AG09319 (cell line): ENCODE measurements at regions not wholly inside any gene's neighbourhood (a gene's known extent, or its start where the extent isn't known, plus 50 kb on each side); places are given as distances from the start of the nearest gene placed in this dataset.

Experiments
- DNase-seq: peaks from one replicate; pipeline ENCODE4 v3.0.0-alpha.2; 2010; ENCODE audit warnings: low read depth; ENCODE audit errors: extremely low read depth
- TF ChIP-seq, protein P1 (sequence below): IDR thresholded peaks from 2 replicates; pipeline ENCODE4 v1.5.1; 2011; ENCODE audit warnings: low read depth, mild to moderate bottlenecking, inconsistent platforms, low read length, moderate library complexity

DNA sequence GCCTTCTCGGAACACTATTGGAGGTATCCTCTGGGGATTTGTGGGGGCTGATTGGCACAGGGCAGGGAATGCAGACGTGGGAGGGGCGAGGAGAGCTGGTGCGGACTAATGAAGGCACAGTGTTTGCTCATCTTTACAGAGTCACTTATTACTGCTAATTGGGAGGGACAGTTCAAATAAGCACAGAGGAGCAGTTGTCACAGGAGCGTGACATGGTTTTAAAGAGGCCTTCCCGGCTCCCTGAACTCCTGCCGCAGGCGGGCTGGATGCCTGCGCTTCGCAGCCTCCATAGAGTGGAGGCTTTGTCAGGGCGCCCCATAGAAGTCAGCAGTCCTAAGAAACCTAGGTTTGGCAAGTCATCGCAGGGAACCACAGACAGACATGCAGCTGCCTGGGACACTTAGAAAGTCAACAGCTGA is 149.6 kb downstream of the LINC00237 start:
- TF ChIP-seq, protein P1, sequence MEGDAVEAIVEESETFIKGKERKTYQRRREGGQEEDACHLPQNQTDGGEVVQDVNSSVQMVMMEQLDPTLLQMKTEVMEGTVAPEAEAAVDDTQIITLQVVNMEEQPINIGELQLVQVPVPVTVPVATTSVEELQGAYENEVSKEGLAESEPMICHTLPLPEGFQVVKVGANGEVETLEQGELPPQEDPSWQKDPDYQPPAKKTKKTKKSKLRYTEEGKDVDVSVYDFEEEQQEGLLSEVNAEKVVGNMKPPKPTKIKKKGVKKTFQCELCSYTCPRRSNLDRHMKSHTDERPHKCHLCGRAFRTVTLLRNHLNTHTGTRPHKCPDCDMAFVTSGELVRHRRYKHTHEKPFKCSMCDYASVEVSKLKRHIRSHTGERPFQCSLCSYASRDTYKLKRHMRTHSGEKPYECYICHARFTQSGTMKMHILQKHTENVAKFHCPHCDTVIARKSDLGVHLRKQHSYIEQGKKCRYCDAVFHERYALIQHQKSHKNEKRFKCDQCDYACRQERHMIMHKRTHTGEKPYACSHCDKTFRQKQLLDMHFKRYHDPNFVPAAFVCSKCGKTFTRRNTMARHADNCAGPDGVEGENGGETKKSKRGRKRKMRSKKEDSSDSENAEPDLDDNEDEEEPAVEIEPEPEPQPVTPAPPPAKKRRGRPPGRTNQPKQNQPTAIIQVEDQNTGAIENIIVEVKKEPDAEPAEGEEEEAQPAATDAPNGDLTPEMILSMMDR = no peak

DNA sequence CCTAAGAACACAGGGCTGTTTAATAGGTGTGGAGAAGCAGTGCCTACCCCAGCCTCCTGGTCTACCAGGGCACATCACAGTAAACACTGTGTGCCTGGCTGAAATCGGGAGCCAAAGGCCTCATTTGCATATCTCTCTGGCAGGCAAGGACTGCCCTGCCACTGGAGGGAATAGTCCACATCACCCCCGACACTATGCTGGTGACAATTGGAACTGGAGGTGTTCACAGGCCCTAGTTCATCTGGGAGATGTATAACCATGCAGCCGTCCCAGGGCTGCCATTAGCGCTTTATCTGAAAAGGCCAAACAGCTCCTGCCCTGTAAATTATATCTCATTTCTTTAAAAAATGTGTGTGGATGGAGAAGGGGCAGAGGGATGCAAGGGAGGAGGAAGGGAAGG is 150.3 kb downstream of the LINC00237 start:
- TF ChIP-seq, protein P1 = no peak
- DNase-seq = no peak

More for the DNA sequence above, 149.6 kb downstream of the LINC00237 start:
- DNase-seq = no peak

DNA sequence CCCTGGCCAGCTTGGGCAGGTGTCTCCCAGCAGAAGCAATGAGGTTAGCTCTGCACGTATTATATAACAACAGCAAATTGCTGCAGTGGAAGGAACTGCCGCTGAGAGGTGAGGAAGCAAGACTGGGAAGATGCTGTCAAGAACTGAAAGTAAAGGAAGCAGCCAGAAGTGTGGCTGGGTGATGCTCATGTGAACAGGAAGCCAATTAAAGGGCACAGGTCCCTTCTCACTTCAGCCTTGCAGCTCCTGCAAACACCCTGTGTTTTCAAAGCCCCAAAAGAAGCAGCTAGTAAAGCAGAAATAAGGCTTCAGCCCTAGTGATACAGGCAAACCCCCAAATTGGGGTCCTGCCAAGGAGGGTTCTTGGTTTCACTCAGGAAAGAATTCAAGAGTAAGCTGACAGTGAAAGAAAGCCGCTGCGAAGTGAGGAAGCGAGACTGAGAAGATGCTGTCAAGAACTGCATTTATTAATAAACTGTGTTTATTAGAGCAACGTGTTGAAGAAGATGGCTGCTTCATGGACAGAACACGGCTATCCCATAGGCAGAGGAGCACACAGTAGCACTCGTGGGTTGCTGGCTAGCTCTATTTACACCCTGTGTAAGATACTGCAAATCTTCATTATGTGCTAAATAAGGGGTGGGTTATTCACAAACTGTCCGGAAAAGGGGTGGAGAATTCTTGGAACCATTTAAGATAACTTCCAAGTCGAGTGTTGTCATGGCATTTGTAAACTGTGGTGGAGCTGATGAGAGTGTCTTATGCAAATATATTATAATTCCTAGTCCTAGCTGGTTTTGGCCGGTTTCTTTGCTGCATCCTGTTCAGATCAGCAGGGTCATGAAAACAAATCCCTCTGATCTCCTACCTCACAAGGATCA is 152.2 kb downstream of the LINC00237 start:
- DNase-seq = no peak
- TF ChIP-seq, protein P1 = no peak

DNA sequence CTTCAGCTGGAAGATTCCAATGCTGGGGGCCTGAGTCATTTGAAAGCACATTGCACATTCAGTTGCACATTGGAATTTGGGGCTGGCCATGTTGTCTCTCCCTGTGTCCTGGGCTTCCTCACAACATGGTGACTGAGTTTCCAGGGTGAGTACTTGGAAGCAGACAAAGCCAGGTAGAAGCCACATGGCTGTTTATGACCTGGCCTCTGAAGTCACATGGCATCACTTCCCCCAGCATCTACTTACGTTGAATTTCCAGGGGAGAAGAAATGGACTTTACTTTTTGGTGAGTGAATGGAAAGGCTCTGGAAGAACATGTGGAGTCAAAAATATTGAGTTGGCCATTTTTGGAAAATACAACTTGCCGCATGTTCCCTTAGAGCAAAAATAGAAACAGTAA is 155.5 kb downstream of the LINC00237 start:
- TF ChIP-seq, protein P1 = no peak
- DNase-seq = no peak

DNA sequence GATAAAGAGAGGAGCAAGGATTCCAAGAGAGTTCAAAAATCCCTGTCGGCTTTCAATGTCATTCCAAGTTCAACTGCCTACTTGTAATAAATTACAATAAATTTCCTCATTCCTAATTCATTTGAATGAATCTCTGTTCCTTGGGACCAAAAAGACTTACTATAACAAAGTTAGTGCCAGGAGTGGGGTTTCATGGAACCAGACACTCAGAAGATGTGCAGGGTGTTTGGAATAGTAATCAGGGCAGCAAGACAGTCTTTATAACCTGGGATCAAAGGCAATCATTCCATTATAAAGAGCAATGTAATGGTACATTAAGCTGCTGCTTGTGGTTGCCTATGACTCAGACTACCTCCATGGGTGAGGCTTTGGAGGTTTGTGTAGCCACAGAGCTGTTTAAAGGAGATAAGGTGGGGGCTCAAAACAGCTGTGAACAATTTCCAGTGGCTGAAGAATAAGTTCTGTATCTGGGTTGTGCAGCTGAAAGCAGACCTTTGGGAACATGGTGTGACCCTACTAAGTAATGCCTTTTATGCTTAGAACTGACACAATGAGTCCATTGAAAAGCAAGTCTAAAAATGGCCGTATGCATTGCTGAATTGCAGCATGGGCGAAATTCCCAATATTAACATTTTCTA is 159.9 kb downstream of the LINC00237 start:
- no peak for DNase-seq

DNA sequence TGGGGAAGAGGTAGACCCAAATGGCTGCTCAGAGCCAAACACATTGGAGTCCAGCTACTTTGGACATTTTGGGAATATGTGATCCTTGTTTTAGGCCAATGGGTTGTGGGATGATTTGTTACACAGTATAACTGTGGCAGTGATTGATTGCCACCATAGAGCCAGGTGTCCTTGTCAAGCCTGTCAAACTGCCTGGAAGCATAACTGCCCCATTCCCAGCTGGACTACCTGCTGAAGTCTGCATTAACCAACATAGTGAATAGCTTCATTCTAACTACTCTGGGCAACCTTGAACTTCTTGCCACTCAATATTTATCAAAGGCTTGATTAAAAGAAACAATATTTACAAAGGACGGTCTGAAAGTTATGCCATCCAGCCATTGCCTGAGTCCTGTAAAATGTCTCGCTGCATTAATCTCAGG is 164.7 kb downstream of the LINC00237 start:
- TF ChIP-seq, protein P1 = no peak
- no peak for DNase-seq

More for the DNA sequence above, 159.9 kb downstream of the LINC00237 start:
- TF ChIP-seq, protein P1 = no peak

DNA sequence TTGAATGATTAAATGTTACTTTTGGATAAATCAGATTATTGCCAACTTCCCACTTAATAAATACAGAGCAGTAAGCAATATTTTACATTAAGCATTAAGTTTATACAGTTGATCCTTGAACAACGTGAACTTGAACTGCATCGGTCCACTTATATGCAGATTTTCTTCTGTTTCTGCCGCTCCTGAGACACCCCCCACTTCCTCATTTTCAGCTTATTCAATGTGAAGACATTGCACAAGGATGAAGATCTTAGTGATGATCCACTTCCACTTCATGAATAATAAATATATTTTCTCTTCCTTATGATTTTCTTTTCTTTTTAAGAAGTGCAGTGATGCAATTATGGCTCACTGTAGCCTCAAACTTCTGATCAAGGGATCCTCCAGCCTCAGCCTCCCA is 167.2 kb downstream of the LINC00237 start:
- DNase-seq = no peak
- TF ChIP-seq, protein P1 = no peak
